Ascending aorta (tissue), 2 donors: ENCODE measurements at regions not wholly inside any gene's neighbourhood (a gene's known extent, or its start where the extent isn't known, plus 50 kb on each side); places are given as distances from the start of the nearest gene placed in this dataset.

ENCODE experiments used
- DNase-seq, 2 donors: peaks; one replicate each; pipeline ENCODE4 v3.0.0-alpha.2; 2019; ENCODE audit warnings: low spot score in 2 of 2
- H3K27ac ChIP-seq, 2 donors: fragments of 200-600 bp; sonication (generic); one replicate each; pipeline ENCODE4 v1.5.1; 2016 to 2017; ENCODE audit warnings: mild to moderate bottlenecking in 1 of 2
- H3K27me3 ChIP-seq: fragments of 200-600 bp; sonication (generic); one replicate; pipeline ENCODE4 v1.5.1; 2017
- H3K36me3 ChIP-seq, 2 donors: fragments of 200-600 bp; sonication (generic); one replicate each; pipeline ENCODE4 v1.5.1; 2016
- H3K4me1 ChIP-seq, 2 donors: fragments of 200-600 bp; sonication (generic); one replicate each; pipeline ENCODE4 v1.5.1; 2016 to 2017; ENCODE audit warnings: mild to moderate bottlenecking in 1 of 2
- H3K4me3 ChIP-seq, 2 donors: fragments of 200-600 bp; sonication (generic); one replicate each; pipeline ENCODE4 v1.5.1; 2016 to 2017; ENCODE audit warnings: mild to moderate bottlenecking in 1 of 2
- H3K9me3 ChIP-seq, 2 donors: fragments of 200-600 bp; sonication (generic); one replicate each; pipeline ENCODE4 v1.5.1; 2016
- CTCF ChIP-seq, 3 experiments: fragments of 200-600 bp in 2 of 3; fragments of 450-650 bp in 1 of 3; sonication (generic) in 2 of 3; IDR thresholded peaks; one replicate each; pipeline ENCODE4 v1.5.1; 2016 to 2019; ENCODE audit warnings: antibody characterized with exemption in 3 of 3, mild to moderate bottlenecking in 1 of 3, moderate library complexity in 1 of 3
- intact Hi-C: fragments of 100-400 bp; cut with DNase I; formaldehyde crosslinking; loops from one replicate; pipeline ENCODE4 v1.15.1; 2023

- H3K4me3 ChIP-seq: no peak overlapping the region
- no peaks in the 10 kb centered on the region for H3K4me1 ChIP-seq
- no peaks in the 10 kb centered on the region for H3K36me3 ChIP-seq
- intact Hi-C loops: no loop called here
- no peaks in the 10 kb centered on the region for H3K9me3 ChIP-seq
- no peaks in the 10 kb centered on the region for H3K27me3 ChIP-seq
- TF ChIP-seq CTCF (IDR thresholded peaks at IDR 0.05): no peak
- DNase-seq: no peak
- H3K27ac ChIP-seq: no peak overlapping the region
Measured at GRCh38 chr12:74449872-74450271, 87.8 kb upstream of the ATXN7L3B start.

GRCh38 chr12:74454109-74454508, 83.5 kb upstream of the ATXN7L3B start:
- Histone ChIP-seq H3K27ac (no peak overlapping the region), H3K27me3 (no peaks in the 10 kb centered on the region), H3K4me1 (no peaks in the 10 kb centered on the region), H3K4me3 (no peak overlapping the region), H3K36me3 (no peaks in the 10 kb centered on the region), H3K9me3 (no peaks in the 10 kb centered on the region)
- no peak for TF ChIP-seq CTCF (IDR thresholded peaks at IDR 0.05)
- intact Hi-C loops: no loop called here
- DNase-seq: no peak

GRCh38 chr12:74455429-74455828, 82.2 kb upstream of the ATXN7L3B start:
- intact Hi-C loops: no loop called here

GRCh38 chr12:74456431-74456830, 81.2 kb upstream of the ATXN7L3B start:
- no peak for TF ChIP-seq CTCF (IDR thresholded peaks at IDR 0.05)
- intact Hi-C loops: no loop called here
- no peak overlapping the region for H3K4me3 ChIP-seq
- H3K27me3 ChIP-seq: no peaks in the 10 kb centered on the region
- H3K9me3 ChIP-seq: no peaks in the 10 kb centered on the region
- no peaks in the 10 kb centered on the region for H3K36me3 ChIP-seq
- no peak overlapping the region for H3K27ac ChIP-seq
- no peaks in the 10 kb centered on the region for H3K4me1 ChIP-seq
- DNase-seq: no peak

More at GRCh38 chr12:74455429-74455828, 82.2 kb upstream of the ATXN7L3B start:
- H3K27ac ChIP-seq: no peak overlapping the region
- no peaks in the 10 kb centered on the region for H3K4me1 ChIP-seq
- no peaks in the 10 kb centered on the region for H3K27me3 ChIP-seq
- no peak for DNase-seq
- H3K9me3 ChIP-seq: no peaks in the 10 kb centered on the region
- no peaks in the 10 kb centered on the region for H3K36me3 ChIP-seq
- no peak for TF ChIP-seq CTCF (IDR thresholded peaks at IDR 0.05)
- H3K4me3 ChIP-seq: no peak overlapping the region

- no peak for DNase-seq
- Histone ChIP-seq H3K9me3 (no peaks in the 10 kb centered on the region), H3K4me1 (no peaks in the 10 kb centered on the region), H3K27ac (no peak overlapping the region), H3K4me3 (no peak overlapping the region), H3K27me3 (no peaks in the 10 kb centered on the region), H3K36me3 (no peaks in the 10 kb centered on the region)
- intact Hi-C loops: no loop called here
- no peak for TF ChIP-seq CTCF (IDR thresholded peaks at IDR 0.05)
Measured at GRCh38 chr12:74468401-74468800, 69.2 kb upstream of the ATXN7L3B start.

GRCh38 chr12:74476234-74476633, 61.4 kb upstream of the ATXN7L3B start:
- no peak for TF ChIP-seq CTCF (IDR thresholded peaks at IDR 0.05)
- H3K9me3 ChIP-seq: no peaks in the 10 kb centered on the region
- no peaks in the 10 kb centered on the region for H3K4me1 ChIP-seq
- no peaks in the 10 kb centered on the region for H3K36me3 ChIP-seq
- H3K4me3 ChIP-seq: no peak overlapping the region
- DNase-seq: no peak
- intact Hi-C loops: no loop called here
- no peak overlapping the region for H3K27ac ChIP-seq
- no peaks in the 10 kb centered on the region for H3K27me3 ChIP-seq
